Astrocyte (in vitro differentiated cells and primary cell): ENCODE measurements at regions not wholly inside any gene's neighbourhood (a gene's known extent, or its start where the extent isn't known, plus 50 kb on each side); places are given as distances from the start of the nearest gene placed in this dataset.

ENCODE experiments used
- DNase-seq: peaks from one replicate; pipeline ENCODE4 v3.0.0-alpha.2; 2010; ENCODE audit warnings: low read depth
- FAIRE-seq: peaks from 2 replicates; lab custom pipeline; 2011; peaks lifted over from hg19 to GRCh38; lab: Jason Lieb, UNC
- H2AFZ ChIP-seq: 2 replicates; pipeline ENCODE4 v1.6.0; 2012; ENCODE audit warnings: low read depth, low read length, inconsistent platforms
- H3K27ac ChIP-seq: 2 replicates; pipeline ENCODE4 v1.5.1; 2011; ENCODE audit warnings: low read depth, low read length, inconsistent platforms
- H3K27me3 ChIP-seq: 2 replicates; pipeline ENCODE4 v1.6.0; 2011; ENCODE audit warnings: low read length, inconsistent platforms; ENCODE audit not compliant: insufficient read depth
- H3K36me3 ChIP-seq: 2 replicates; pipeline ENCODE4 v1.5.1; 2011; ENCODE audit warnings: low read length, inconsistent platforms; ENCODE audit not compliant: insufficient read depth
- H3K4me1 ChIP-seq: 2 replicates; pipeline ENCODE4 v1.5.1; 2011; ENCODE audit warnings: low read length, inconsistent platforms; ENCODE audit not compliant: insufficient read depth
- H3K4me2 ChIP-seq: 2 replicates; pipeline ENCODE4 v1.6.0; 2012; ENCODE audit warnings: low read length, inconsistent platforms
- H3K4me3 ChIP-seq: 2 replicates; pipeline ENCODE4 v1.5.1; 2011; ENCODE audit warnings: low read depth, mild to moderate bottlenecking, low read length, inconsistent platforms; ENCODE audit not compliant: insufficient read depth
- H3K79me2 ChIP-seq: 2 replicates; pipeline ENCODE4 v1.6.0; 2012; ENCODE audit warnings: mild to moderate bottlenecking, low read length, inconsistent platforms; ENCODE audit not compliant: insufficient read depth
- H3K9ac ChIP-seq: 2 replicates; pipeline ENCODE4 v1.6.0; 2012; ENCODE audit warnings: mild to moderate bottlenecking, low read length, inconsistent platforms
- H3K9me3 ChIP-seq: 2 replicates; pipeline ENCODE4 v1.5.1; 2012; ENCODE audit warnings: low read depth, mild to moderate bottlenecking, low read length, inconsistent platforms; ENCODE audit not compliant: insufficient read depth
- H4K20me1 ChIP-seq: 2 replicates; pipeline ENCODE4 v1.6.0; 2012; ENCODE audit warnings: low read length, inconsistent platforms; ENCODE audit not compliant: insufficient read depth
- H3K27ac Mint-ChIP-seq: one replicate; pipeline ENCODE4 v1.8.0; 2021; ENCODE audit warnings: mild to moderate bottlenecking, mixed read lengths; ENCODE audit not compliant: unreplicated experiment
- H3K27me3 Mint-ChIP-seq: one replicate; pipeline ENCODE4 v1.8.0; 2021; ENCODE audit warnings: low read depth, mixed read lengths; ENCODE audit not compliant: unreplicated experiment
- H3K36me3 Mint-ChIP-seq: one replicate; pipeline ENCODE4 v1.8.0; 2021; ENCODE audit warnings: low read depth, mixed read lengths; ENCODE audit not compliant: unreplicated experiment
- H3K4me1 Mint-ChIP-seq: one replicate; pipeline ENCODE4 v1.8.0; 2021; ENCODE audit warnings: low read depth, mixed read lengths; ENCODE audit not compliant: unreplicated experiment
- H3K4me3 Mint-ChIP-seq: one replicate; pipeline ENCODE4 v1.8.0; 2021; ENCODE audit warnings: mild to moderate bottlenecking, moderate library complexity, mixed read lengths; ENCODE audit not compliant: unreplicated experiment
- H3K9me3 Mint-ChIP-seq: one replicate; pipeline ENCODE4 v1.8.0; 2021; ENCODE audit warnings: mild to moderate bottlenecking, mixed read lengths; ENCODE audit not compliant: unreplicated experiment
- CTCF ChIP-seq: IDR thresholded peaks from 2 replicates; pipeline ENCODE4 v1.5.1; 2011; ENCODE audit warnings: low read depth, mild to moderate bottlenecking, inconsistent platforms, low read length, moderate library complexity; ENCODE audit not compliant: insufficient read depth
- EZH2 ChIP-seq: IDR thresholded peaks from 2 replicates; pipeline ENCODE4 v1.6.1; 2012; ENCODE audit warnings: mild to moderate bottlenecking, low read length, inconsistent platforms; ENCODE audit not compliant: insufficient read depth

GRCh38 chr3:177739461-177739860 lies 542.2 kb upstream of the TBL1XR1 start:
- no peak for DNase-seq
- Mint-ChIP-seq H3K4me1 (peaks cover 12% of the 10 kb centered on the region), H3K9me3 (peaks cover 3% of the 10 kb centered on the region)

GRCh38 chr3:177740254-177740653 lies 543.0 kb upstream of the TBL1XR1 start:
- peaks cover 19% of the 10 kb centered on the region for H3K4me1 Mint-ChIP-seq
- H3K9me3 ChIP-seq: no peaks in the 10 kb centered on the region
- no peaks in the 10 kb centered on the region for H4K20me1 ChIP-seq

More at GRCh38 chr3:177739461-177739860, 542.2 kb upstream of the TBL1XR1 start:
- Mint-ChIP-seq H3K4me3 (no peak overlapping the region), H3K27ac (no peak overlapping the region), H3K27me3 (no peaks in the 10 kb centered on the region), H3K36me3 (no peaks in the 10 kb centered on the region)
- Histone ChIP-seq H3K36me3 (no peaks in the 10 kb centered on the region), H3K9ac (no peak overlapping the region), H3K79me2 (no peaks in the 10 kb centered on the region), H3K27me3 (no peaks in the 10 kb centered on the region), H4K20me1 (no peaks in the 10 kb centered on the region), H3K4me3 (no peak overlapping the region), H3K27ac (no peak overlapping the region), H3K9me3 (no peaks in the 10 kb centered on the region), H2AFZ (no peak overlapping the region), H3K4me2 (no peak overlapping the region), H3K4me1 (peaks cover 3% of the 10 kb centered on the region)
- FAIRE-seq: no peak
- TF ChIP-seq EZH2 (no peak), CTCF (no peak)

More at GRCh38 chr3:177740254-177740653, 543.0 kb upstream of the TBL1XR1 start:
- FAIRE-seq: no peak
- Mint-ChIP-seq H3K27me3 (no peaks in the 10 kb centered on the region), H3K27ac (no peak overlapping the region), H3K4me3 (no peak overlapping the region), H3K9me3 (peaks cover 3% of the 10 kb centered on the region), H3K36me3 (no peaks in the 10 kb centered on the region)
- no peak for DNase-seq
- Histone ChIP-seq H3K4me3 (no peak overlapping the region), H3K79me2 (no peaks in the 10 kb centered on the region), H3K4me1 (peaks cover 11% of the 10 kb centered on the region), H3K27ac (no peak overlapping the region), H3K9ac (no peak overlapping the region), H3K4me2 (no peak overlapping the region), H3K27me3 (no peaks in the 10 kb centered on the region), H3K36me3 (no peaks in the 10 kb centered on the region), H2AFZ (no peak overlapping the region)
- TF ChIP-seq EZH2: no peak
- TF ChIP-seq CTCF: no peak
